B cell (primary cell): ENCODE measurements at regions not wholly inside any gene's neighbourhood (a gene's known extent, or its start where the extent isn't known, plus 50 kb on each side); places are given as distances from the start of the nearest gene placed in this dataset.
A peak's percentile ranks its signal among the peaks of the same experiment; 100 is the strongest.

ENCODE experiments used
- ATAC-seq: fragments of 200-7000 bp; cut with Tn5 transposase; one replicate; pipeline ENCODE4 v1.10.0; 2021; ENCODE audit warnings: low read depth, mild to moderate bottlenecking, moderate number of reproducible peaks, moderate library complexity
- CTCF ChIA-PET: fragments of 350-600 bp; sonication (Branson Sonifier 250); formaldehyde crosslinking; loops from one replicate; lab custom pipeline; 2021; ENCODE audit warnings: antibody characterized with exemption, inconsistent platforms; lab: Charles Lee
- POLR2A ChIA-PET: fragments of 350-600 bp; sonication (Branson Sonifier 250); formaldehyde crosslinking; loops from one replicate; lab custom pipeline; 2021; ENCODE audit warnings: antibody characterized with exemption; lab: Charles Lee
- DNase-seq: peaks from one replicate; pipeline ENCODE4 v3.0.0; 2013
- H2AFZ ChIP-seq: 2 replicates; pipeline ENCODE4 v1.6.1; 2012; ENCODE audit warnings: mild to moderate bottlenecking, low read depth, low read length; ENCODE audit not compliant: insufficient read depth, poor library complexity, severe bottlenecking
- H3K27ac ChIP-seq, 2 donors: 1 replicate in 1 of 2; 2 replicates in 1 of 2; pipeline ENCODE4 v1.5.1; 2012 to 2013; ENCODE audit warnings: low read length in 2 of 2, mild to moderate bottlenecking in 2 of 2, moderate library complexity in 1 of 2
- H3K27me3 ChIP-seq, 4 experiments: fragments of 200-600 bp in 1 of 4; sonication (generic) in 1 of 4; replicated peaks in 1 of 4; 1 replicate in 2 of 4; 2 replicates in 2 of 4; pipeline versions ENCODE4 v1.6.1 to v1.7.0; 2013 to 2016; ENCODE audit warnings: low read length in 3 of 4, mild to moderate bottlenecking in 2 of 4, mixed read lengths in 1 of 4, moderate library complexity in 1 of 4; ENCODE audit not compliant: insufficient read depth in 4 of 4, control insufficient read depth in 3 of 4; ENCODE audit errors: control extremely low read depth in 1 of 4
- H3K36me3 ChIP-seq, 2 experiments: replicated peaks in 1 of 2; 1 replicate in 1 of 2; 2 replicates in 1 of 2; pipeline versions ENCODE4 v1.6.1 to v1.7.1; 2013; ENCODE audit warnings: low read length in 1 of 2; ENCODE audit not compliant: insufficient read depth in 2 of 2, control insufficient read depth in 1 of 2; ENCODE audit errors: control extremely low read depth in 1 of 2, extremely low read depth in 1 of 2
- H3K4me1 ChIP-seq, 2 donors: fragments of 200-600 bp in 1 of 2; sonication (generic) in 1 of 2; 1 replicate in 1 of 2; 2 replicates in 1 of 2; pipeline versions ENCODE4 v1.5.1 to v1.6.1; 2013 to 2017; ENCODE audit warnings: low read length in 2 of 2; ENCODE audit not compliant: control insufficient read depth in 2 of 2, insufficient read depth in 2 of 2
- H3K4me2 ChIP-seq: replicated peaks from 2 replicates; pipeline ENCODE3; 2012; ENCODE audit warnings: mild to moderate bottlenecking, low read depth, low read length; ENCODE audit not compliant: poor library complexity, severe bottlenecking
- H3K4me3 ChIP-seq, 5 experiments: fragments of 200-600 bp in 1 of 5; sonication (generic) in 1 of 5; 1 replicate in 3 of 5; 2 replicates in 2 of 5; pipeline versions ENCODE4 v1.5.1 to v1.7.0; 2011 to 2016; ENCODE audit warnings: low read length in 4 of 5, mild to moderate bottlenecking in 4 of 5, low read depth in 2 of 5, control low read depth in 1 of 5, moderate library complexity in 1 of 5; ENCODE audit not compliant: insufficient read depth in 1 of 5; ENCODE audit errors: control extremely low read depth in 1 of 5, extremely low read depth in 1 of 5
- H3K79me2 ChIP-seq: fragments of 200-600 bp; sonication (generic); one replicate; pipeline ENCODE4 v1.6.0; 2016; ENCODE audit warnings: low read length; ENCODE audit not compliant: control insufficient read depth, insufficient read depth
- H3K9ac ChIP-seq: fragments of 200-600 bp; sonication (generic); 2 replicates; pipeline ENCODE4 v1.6.1; 2017; ENCODE audit warnings: mild to moderate bottlenecking, low read length, moderate library complexity
- H3K9me3 ChIP-seq, 3 donors: one replicate each; pipeline versions ENCODE4 v1.6.1 to v1.7.1; 2013; ENCODE audit warnings: low read length in 2 of 3; ENCODE audit not compliant: control insufficient read depth in 2 of 3, insufficient read depth in 1 of 3; ENCODE audit errors: control extremely low read depth in 1 of 3
- H4K20me1 ChIP-seq: 2 replicates; pipeline ENCODE4 v1.6.0; 2012; ENCODE audit warnings: mild to moderate bottlenecking, low read length; ENCODE audit not compliant: insufficient read depth, control insufficient read depth, poor library complexity, severe bottlenecking
- H3K27ac Mint-ChIP-seq: one replicate; pipeline ENCODE4 v1.8.0; 2021; ENCODE audit warnings: mixed read lengths
- H3K27me3 Mint-ChIP-seq: one replicate; pipeline ENCODE4 v1.8.0; 2021; ENCODE audit warnings: mixed read lengths
- H3K4me1 Mint-ChIP-seq: one replicate; pipeline ENCODE4 v1.8.0; 2021; ENCODE audit warnings: mixed read lengths
- H3K4me3 Mint-ChIP-seq: one replicate; pipeline ENCODE4 v1.8.0; 2021; ENCODE audit warnings: mixed read lengths
- H3K9me3 Mint-ChIP-seq: one replicate; pipeline ENCODE4 v1.8.0; 2022; ENCODE audit warnings: mixed read lengths; ENCODE audit not compliant: insufficient read depth
- CTCF ChIP-seq: fragments of 200-600 bp; IDR thresholded peaks from one replicate; pipeline ENCODE4 v1.8.0; 2022; ENCODE audit warnings: antibody characterized with exemption, mild to moderate bottlenecking
- EZH2 ChIP-seq: IDR thresholded peaks from 2 replicates; pipeline ENCODE4 v1.6.1; 2012; ENCODE audit warnings: borderline replicate concordance, low read depth, mild to moderate bottlenecking, moderate library complexity, low read length; ENCODE audit not compliant: insufficient read depth, poor library complexity, severe bottlenecking
- WGBS: methylation state at CpG from one replicate; pipeline ENCODE4 v1.1.5; 2013; ENCODE audit warnings: missing lambda C conversion rate; ENCODE audit not compliant: insufficient coverage; 5-methylcytosine and 5-hydroxymethylcytosine counted together
- intact Hi-C: fragments of 100-400 bp; cut with micrococcal nuclease; formaldehyde crosslinking; loops from one replicate; pipeline ENCODE4 v1.10.0; 2022

- Histone ChIP-seq H3K4me2 (no peak overlapping the region), H4K20me1 (no peaks in the 10 kb centered on the region), H3K27ac (no peak overlapping the region), H2AFZ (no peak overlapping the region), H3K4me1 (peaks cover 0 to 2% of the 10 kb centered on the region in 2 donors), H3K9ac (no peak overlapping the region), H3K27me3 (no peaks in the 10 kb centered on the region), H3K36me3 (no peaks in the 10 kb centered on the region), H3K4me3 (no peak overlapping the region), H3K9me3 (no peaks in the 10 kb centered on the region), H3K79me2 (no peaks in the 10 kb centered on the region)
- intact Hi-C loops: no loop called here
- H3K9me3 Mint-ChIP-seq: no peaks in the 10 kb centered on the region
- H3K27ac Mint-ChIP-seq: no peak overlapping the region
- no peak for DNase-seq
- no peak overlapping the region for H3K4me3 Mint-ChIP-seq
- 0% methylated on average over 3 of the region's 5 CpGs for WGBS
- ChIA-PET POLR2A (no interaction called here), CTCF (no interaction called here)
- no peaks in the 10 kb centered on the region for H3K27me3 Mint-ChIP-seq
- TF ChIP-seq CTCF (no peak), EZH2 (no peak)
- no peaks in the 10 kb centered on the region for H3K4me1 Mint-ChIP-seq
- ATAC-seq: no peak
Measured at GRCh38 chr3:117885011-117885441, 1149.6 kb downstream of the IGSF11 start.

DNA sequence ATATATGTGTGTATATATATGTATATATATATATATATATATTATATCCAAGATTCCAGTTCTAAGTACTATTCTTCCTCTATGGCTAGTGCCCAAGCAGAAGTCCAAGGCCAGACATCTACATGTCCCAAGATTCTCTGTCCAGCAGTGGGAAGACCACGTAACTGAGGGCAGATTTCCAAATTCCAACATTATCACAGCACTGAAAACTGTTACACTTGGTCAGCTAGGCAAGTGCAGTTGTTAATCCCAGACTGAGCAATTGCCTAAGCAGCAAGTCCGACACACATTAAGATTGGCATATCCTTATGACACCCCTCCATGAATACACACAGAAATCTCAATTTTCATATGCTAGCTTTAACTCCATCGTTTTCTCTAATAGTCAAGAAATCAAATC is 1148.5 kb downstream of the IGSF11 start:
- Histone ChIP-seq H3K79me2 (no peaks in the 10 kb centered on the region), H3K36me3 (no peaks in the 10 kb centered on the region), H3K27ac (no peak overlapping the region), H3K4me1 (peaks cover 0 to 2% of the 10 kb centered on the region in 2 donors), H3K4me3 (no peak overlapping the region), H3K27me3 (no peaks in the 10 kb centered on the region), H3K9me3 (no peaks in the 10 kb centered on the region), H3K4me2 (no peak overlapping the region), H2AFZ (no peak overlapping the region), H3K9ac (no peak overlapping the region), H4K20me1 (no peaks in the 10 kb centered on the region)
- ChIA-PET CTCF (interaction anchor here (0.5 kb wide), 1 partner anchor 736 kb away, joined by 3 read pairs; no protein-coding TSS in a partner anchor), POLR2A (no interaction called here)
- ATAC-seq (no peak), DNase-seq (peak; percentile 1)
- Mint-ChIP-seq H3K4me3 (no peak overlapping the region), H3K9me3 (no peaks in the 10 kb centered on the region), H3K4me1 (no peaks in the 10 kb centered on the region), H3K27me3 (no peaks in the 10 kb centered on the region), H3K27ac (no peak overlapping the region)
- WGBS: 100% methylated on average over 1 of the region's 3 CpGs
- intact Hi-C loops: no loop called here
- TF ChIP-seq CTCF (no peak), EZH2 (no peak)
